ENCODE measurements at regions not wholly inside any gene's neighbourhood (a gene's known extent, or its start where the extent isn't known, plus 50 kb on each side); places are given as distances from the start of the nearest gene placed in this dataset.

DNA sequence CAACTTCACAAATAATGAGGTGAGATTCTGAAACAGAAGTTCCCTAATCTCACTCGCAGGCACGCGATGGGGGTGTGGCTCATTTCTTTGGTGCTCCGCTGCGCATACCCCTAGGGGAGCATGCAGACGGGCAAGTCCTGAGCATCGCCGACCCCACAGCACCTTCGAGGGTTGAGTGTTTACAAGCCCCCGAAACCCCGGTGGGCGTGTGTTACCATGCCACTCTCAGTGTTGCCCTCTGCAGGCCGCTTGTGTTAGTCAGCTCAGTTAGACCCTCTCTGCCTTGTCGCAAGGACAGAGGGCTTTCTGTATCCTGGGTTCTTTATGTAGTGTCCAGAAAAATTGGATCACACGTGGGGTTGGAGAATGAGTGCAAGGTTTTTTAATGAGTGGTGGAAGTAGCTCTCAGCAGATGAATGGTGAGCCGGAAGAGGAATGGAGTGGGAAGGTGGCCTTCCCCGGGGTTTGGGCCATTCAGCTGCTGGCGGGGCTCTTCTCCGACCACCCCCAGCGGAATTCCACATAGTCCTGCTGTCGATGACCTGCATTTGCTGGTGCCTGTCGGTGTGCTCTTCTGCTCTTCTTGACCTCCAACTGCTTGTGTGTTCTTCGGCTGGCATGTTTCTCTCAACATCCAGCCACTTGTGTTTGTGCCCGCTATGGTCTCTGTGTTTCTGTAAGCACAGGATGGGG, 191.3 kb downstream of the RPRM start:
- BruUV-seq (replicated peaks): no TSS peak
- Histone ChIP-seq H3K9ac (ENCODE audit: low read length) (no peak overlapping the region), H2AFZ (ENCODE audit: low read depth, low read length, poor library complexity, severe bottlenecking) (peak overlapping the region; percentile 72), H3K36me3 (ENCODE audit: control insufficient read depth in 1 of 2, insufficient read depth in 2 of 2, low read length in 2 of 2) (no peaks in the 10 kb centered on the region), H3K79me2 (ENCODE audit: insufficient read depth, low read length) (no peaks in the 10 kb centered on the region), H3K4me2 (ENCODE audit: low read length) (peak overlapping the region; percentile 71), H3K27ac (ENCODE audit: low read depth, low read length) (no peak overlapping the region), H3K4me3 (replicated peaks in 1 of 2; ENCODE audit: low read depth in 1 of 2, low read length in 2 of 2) (peak overlapping the region in 1 of 2 experiments; percentile 38; a peak in 3 of 4 replicates), H3K9me2 (ENCODE audit: insufficient read depth) (no peaks in the 10 kb centered on the region), H3K4me1 (ENCODE audit: control insufficient read depth in 1 of 2, insufficient read depth in 2 of 2, low read length in 2 of 2) (0 out of 4 replicates have a peak, but pooled peaks cover 0 to 3% of the 10 kb centered on the region in 2 experiments), H3K9me3 (ENCODE audit: control insufficient read depth in 1 of 2, insufficient read depth in 1 of 2, low read depth in 1 of 2, low read length in 2 of 2) (no peaks in the 10 kb centered on the region), H3K27me3 (ENCODE audit: insufficient read depth, low read length) (no peaks in the 10 kb centered on the region), H4K20me1 (ENCODE audit: insufficient read depth) (no peaks in the 10 kb centered on the region)
- TF ChIP-seq JUND (IDR thresholded peaks at IDR 0.05) (no peak), CBX3 (IDR thresholded peaks at IDR 0.05; ENCODE audit: low read depth) (no peak), RAD21 (IDR thresholded peaks at IDR 0.05; ENCODE audit: low read depth) (peak; percentile 31), ZFX (IDR thresholded peaks at IDR 0.05) (no peak), ELF1 (IDR thresholded peaks at IDR 0.05; ENCODE audit: borderline replicate concordance, low read depth) (no peak), FOSL1 (IDR thresholded peaks at IDR 0.05; ENCODE audit: low read depth) (no peak), EGR1 (IDR thresholded peaks at IDR 0.05; ENCODE audit: low read depth) (no peak), YY1 (IDR thresholded peaks at IDR 0.05; ENCODE audit: extremely low read depth, insufficient replicate concordance, low read depth, low read length) (no peak), SP1 (IDR thresholded peaks at IDR 0.05; ENCODE audit: low read depth) (no peak), POLR2AphosphoS5 (IDR thresholded peaks at IDR 0.05; ENCODE audit: low read depth, low read length) (no peak), TCF7L2 (IDR thresholded peaks at IDR 0.05; ENCODE audit: borderline replicate concordance, extremely low read depth, insufficient read depth, insufficient read length) (no peak), EZH2 (IDR thresholded peaks at IDR 0.05) (no peak)
- TF ChIP-seq, protein P1, sequence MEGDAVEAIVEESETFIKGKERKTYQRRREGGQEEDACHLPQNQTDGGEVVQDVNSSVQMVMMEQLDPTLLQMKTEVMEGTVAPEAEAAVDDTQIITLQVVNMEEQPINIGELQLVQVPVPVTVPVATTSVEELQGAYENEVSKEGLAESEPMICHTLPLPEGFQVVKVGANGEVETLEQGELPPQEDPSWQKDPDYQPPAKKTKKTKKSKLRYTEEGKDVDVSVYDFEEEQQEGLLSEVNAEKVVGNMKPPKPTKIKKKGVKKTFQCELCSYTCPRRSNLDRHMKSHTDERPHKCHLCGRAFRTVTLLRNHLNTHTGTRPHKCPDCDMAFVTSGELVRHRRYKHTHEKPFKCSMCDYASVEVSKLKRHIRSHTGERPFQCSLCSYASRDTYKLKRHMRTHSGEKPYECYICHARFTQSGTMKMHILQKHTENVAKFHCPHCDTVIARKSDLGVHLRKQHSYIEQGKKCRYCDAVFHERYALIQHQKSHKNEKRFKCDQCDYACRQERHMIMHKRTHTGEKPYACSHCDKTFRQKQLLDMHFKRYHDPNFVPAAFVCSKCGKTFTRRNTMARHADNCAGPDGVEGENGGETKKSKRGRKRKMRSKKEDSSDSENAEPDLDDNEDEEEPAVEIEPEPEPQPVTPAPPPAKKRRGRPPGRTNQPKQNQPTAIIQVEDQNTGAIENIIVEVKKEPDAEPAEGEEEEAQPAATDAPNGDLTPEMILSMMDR (IDR thresholded peaks at IDR 0.05 in 2 of 3, conservative IDR thresholded peaks at IDR 0.05 in 1 of 3; ENCODE audit: borderline replicate concordance in 1 of 3, insufficient read depth in 1 of 3, low read depth in 2 of 3, low read length in 2 of 3): peak; percentile 31 to 81 (median 80); a peak in 4 of 6 replicates
- TF ChIP-seq, protein P2, sequence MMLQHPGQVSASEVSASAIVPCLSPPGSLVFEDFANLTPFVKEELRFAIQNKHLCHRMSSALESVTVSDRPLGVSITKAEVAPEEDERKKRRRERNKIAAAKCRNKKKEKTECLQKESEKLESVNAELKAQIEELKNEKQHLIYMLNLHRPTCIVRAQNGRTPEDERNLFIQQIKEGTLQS (IDR thresholded peaks at IDR 0.05): no peak
- TF ChIP-seq, protein P3, sequence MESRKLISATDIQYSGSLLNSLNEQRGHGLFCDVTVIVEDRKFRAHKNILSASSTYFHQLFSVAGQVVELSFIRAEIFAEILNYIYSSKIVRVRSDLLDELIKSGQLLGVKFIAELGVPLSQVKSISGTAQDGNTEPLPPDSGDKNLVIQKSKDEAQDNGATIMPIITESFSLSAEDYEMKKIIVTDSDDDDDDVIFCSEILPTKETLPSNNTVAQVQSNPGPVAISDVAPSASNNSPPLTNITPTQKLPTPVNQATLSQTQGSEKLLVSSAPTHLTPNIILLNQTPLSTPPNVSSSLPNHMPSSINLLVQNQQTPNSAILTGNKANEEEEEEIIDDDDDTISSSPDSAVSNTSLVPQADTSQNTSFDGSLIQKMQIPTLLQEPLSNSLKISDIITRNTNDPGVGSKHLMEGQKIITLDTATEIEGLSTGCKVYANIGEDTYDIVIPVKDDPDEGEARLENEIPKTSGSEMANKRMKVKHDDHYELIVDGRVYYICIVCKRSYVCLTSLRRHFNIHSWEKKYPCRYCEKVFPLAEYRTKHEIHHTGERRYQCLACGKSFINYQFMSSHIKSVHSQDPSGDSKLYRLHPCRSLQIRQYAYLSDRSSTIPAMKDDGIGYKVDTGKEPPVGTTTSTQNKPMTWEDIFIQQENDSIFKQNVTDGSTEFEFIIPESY (IDR thresholded peaks at IDR 0.05; ENCODE audit: extremely low read depth, insufficient replicate concordance, low read length): no peak
- ChIA-PET CTCF (interaction anchor here (1.0 to 2.2 kb wide), 6 partner anchors 9 to 361 kb away, joined by 3 to 8 read pairs (median 3); no protein-coding TSS in a partner anchor), POLR2A (no interaction called here), RAD21 (ENCODE audit: low non-redundant PET in 1 of 2, low total read pairs in 2 of 2, uncharacterized antibody in 2 of 2, unreplicated experiment in 2 of 2) (no interaction called here)
- intact Hi-C loops (cut with micrococcal nuclease): no loop called here
- peak; percentile 47 for DNase-seq (ENCODE audit: low read depth, low spot score)
- peak; percentile 97 for ATAC-seq

Data from HCT116 (cell line).